ENCODE measurements at regions not wholly inside any gene's neighbourhood (a gene's known extent, or its start where the extent isn't known, plus 50 kb on each side); places are given as distances from the start of the nearest gene placed in this dataset.

GRCh38 chr9:129317179-129318011 lies 139.3 kb upstream of the IER5L start:
- H3K4me3 ChIP-seq (ENCODE audit: low read length) = no peak overlapping the region
- TF ChIP-seq CTCF (conservative IDR thresholded peaks at IDR 0.05; ENCODE audit: low read length) = no peak
- peak; percentile 42 for DNase-seq (ENCODE audit: low read depth)

- no peak overlapping the region for H3K4me3 ChIP-seq (ENCODE audit: low read length)
- no peak for DNase-seq (ENCODE audit: low read depth)
- no peak for TF ChIP-seq CTCF (conservative IDR thresholded peaks at IDR 0.05; ENCODE audit: low read length)
Observed at GRCh38 chr9:129316281-129317030, 138.4 kb upstream of the IER5L start.

- DNase-seq (ENCODE audit: low read depth) = no peak
- no peak for TF ChIP-seq CTCF (conservative IDR thresholded peaks at IDR 0.05; ENCODE audit: low read length)
- no peak overlapping the region for H3K4me3 ChIP-seq (ENCODE audit: low read length)
Observed at GRCh38 chr9:129313331-129313955, 135.4 kb upstream of the IER5L start.

GRCh38 chr9:129312251-129313122 lies 134.4 kb upstream of the IER5L start:
- no peak overlapping the region for H3K4me3 ChIP-seq (ENCODE audit: low read length)
- no peak for DNase-seq (ENCODE audit: low read depth)
- TF ChIP-seq CTCF (conservative IDR thresholded peaks at IDR 0.05; ENCODE audit: low read length) = no peak

- TF ChIP-seq CTCF (conservative IDR thresholded peaks at IDR 0.05; ENCODE audit: low read length) = no peak
- no peak overlapping the region for H3K4me3 ChIP-seq (ENCODE audit: low read length)
- DNase-seq (ENCODE audit: low read depth) = no peak
Observed at GRCh38 chr9:129311643-129312042, 133.6 kb upstream of the IER5L start.

- no peak for TF ChIP-seq CTCF (conservative IDR thresholded peaks at IDR 0.05; ENCODE audit: low read length)
- H3K4me3 ChIP-seq (ENCODE audit: low read length) = no peak overlapping the region
- peak; percentile 44 for DNase-seq (ENCODE audit: low read depth)
Observed at GRCh38 chr9:129310666-129311350, 132.7 kb upstream of the IER5L start.
